Panc1 (cell line): ENCODE measurements at regions not wholly inside any gene's neighbourhood (a gene's known extent, or its start where the extent isn't known, plus 50 kb on each side); places are given as distances from the start of the nearest gene placed in this dataset.

ENCODE experiments used
- CTCF ChIP-seq: fragments of 450-650 bp; IDR thresholded peaks from 2 replicates; pipeline ENCODE4 v1.5.1; 2017; ENCODE audit warnings: mild to moderate bottlenecking
- POLR2AphosphoS5 ChIP-seq: IDR thresholded peaks from 2 replicates; pipeline ENCODE4 v1.6.1; 2012; ENCODE audit warnings: mild to moderate bottlenecking, low read depth, low read length, moderate library complexity
- REST ChIP-seq, 2 experiments: IDR thresholded peaks; 2 replicates each; pipeline ENCODE4 v1.6.1; 2011 to 2012; ENCODE audit warnings: low read depth in 2 of 2, control low read depth in 1 of 2, low read length in 1 of 2, mild to moderate bottlenecking in 1 of 2, moderate library complexity in 1 of 2; ENCODE audit not compliant: insufficient read depth in 1 of 2
- SIN3A ChIP-seq: IDR thresholded peaks from 2 replicates; pipeline ENCODE4 v1.6.1; 2012; ENCODE audit warnings: low read depth, mild to moderate bottlenecking, low read length, moderate library complexity, borderline replicate concordance; ENCODE audit not compliant: insufficient read depth
- TCF7L2 ChIP-seq: IDR thresholded peaks from 2 replicates; pipeline ENCODE4 v1.6.1; 2011; ENCODE audit warnings: mild to moderate bottlenecking, low read depth, low read length, inconsistent platforms

GRCh38 chr18:75915941-75916623 lies 488.6 kb upstream of the SMIM21 start:
- TF ChIP-seq CTCF, result no peak
- no peak for TF ChIP-seq REST (IDR thresholded peaks at IDR 0.05; ENCODE audit: insufficient read depth in 1 of 2, low read depth in 2 of 2, low read length in 1 of 2)
- TF ChIP-seq POLR2AphosphoS5, result no peak
- no peak for TF ChIP-seq TCF7L2
- no peak for TF ChIP-seq SIN3A
